ENCODE measurements at regions not wholly inside any gene's neighbourhood (a gene's known extent, or its start where the extent isn't known, plus 50 kb on each side); places are given as distances from the start of the nearest gene placed in this dataset.

DNA sequence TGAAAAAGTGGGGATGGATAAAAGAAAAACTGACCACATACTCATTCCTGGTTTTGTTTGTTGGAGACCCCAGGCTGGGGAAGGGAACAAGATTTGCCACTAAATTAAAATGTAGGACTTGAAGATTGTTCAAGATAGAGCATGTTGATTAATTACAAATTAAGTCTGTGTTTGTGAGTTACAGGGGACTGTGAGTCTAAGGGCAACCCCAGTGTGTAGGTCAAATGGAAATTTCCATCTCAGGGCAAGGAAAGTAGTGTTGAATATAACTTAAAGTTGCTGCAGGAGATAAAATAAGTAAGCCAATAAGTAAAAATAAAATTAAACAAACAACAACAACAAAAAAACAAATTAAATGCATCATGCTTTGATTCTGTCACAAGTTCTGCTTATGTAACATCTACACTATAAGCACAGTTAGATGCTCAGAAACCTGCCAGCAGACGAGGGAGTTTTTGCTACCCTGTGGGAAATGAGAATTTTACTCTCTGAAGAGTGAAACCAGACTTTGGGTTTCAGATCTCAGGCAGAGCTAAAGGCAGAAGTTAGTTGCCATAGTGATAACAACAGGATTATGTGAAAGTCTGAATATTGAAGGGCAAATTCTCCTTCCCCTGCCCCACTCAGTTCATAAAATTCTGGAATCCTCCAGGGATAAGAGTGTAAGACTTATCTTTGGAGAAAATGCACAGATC, 352.3 kb downstream of the GRXCR1 start:
- no peak for DNase-seq

DNA sequence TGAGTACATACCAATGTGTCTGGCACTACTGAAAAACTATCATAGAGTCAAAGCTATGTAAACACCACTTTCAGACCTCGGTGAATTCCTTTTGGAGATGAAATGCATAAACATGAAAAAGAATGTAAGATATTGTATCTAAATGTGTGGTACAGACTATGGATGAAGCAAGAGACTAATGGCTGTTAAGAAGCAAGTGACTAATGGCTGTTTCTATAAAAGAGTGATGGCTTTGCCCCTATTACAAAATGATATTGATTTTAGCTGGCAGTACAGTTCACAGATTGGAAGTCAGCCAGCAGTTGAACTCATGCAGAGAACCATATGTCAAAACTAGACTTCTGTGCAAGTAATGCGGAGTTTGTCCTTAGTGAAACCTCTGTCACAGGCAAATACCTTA, 359.3 kb downstream of the GRXCR1 start:
- DNase-seq = peak; percentile 46 to 90

DNA sequence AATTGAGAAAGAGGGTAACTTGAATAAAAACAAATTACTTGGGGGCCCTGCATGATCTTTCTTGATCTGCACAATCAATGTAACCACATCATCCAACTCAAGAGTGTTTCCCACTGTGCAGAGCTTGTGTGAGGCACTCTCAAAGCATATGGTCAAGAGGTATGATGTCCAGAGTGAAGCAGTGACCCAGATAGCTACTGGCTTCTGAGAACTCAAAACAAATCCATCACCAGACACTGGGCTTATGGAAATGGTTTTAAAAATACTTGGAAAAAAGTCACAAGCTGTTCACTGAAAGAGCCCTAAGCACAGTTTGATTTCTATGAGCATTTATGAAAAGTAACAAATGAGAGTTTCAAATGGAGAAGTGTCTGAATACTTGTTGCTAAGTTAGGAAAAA, 361.0 kb downstream of the GRXCR1 start:
- DNase-seq = peak; percentile 68 to 73

DNA sequence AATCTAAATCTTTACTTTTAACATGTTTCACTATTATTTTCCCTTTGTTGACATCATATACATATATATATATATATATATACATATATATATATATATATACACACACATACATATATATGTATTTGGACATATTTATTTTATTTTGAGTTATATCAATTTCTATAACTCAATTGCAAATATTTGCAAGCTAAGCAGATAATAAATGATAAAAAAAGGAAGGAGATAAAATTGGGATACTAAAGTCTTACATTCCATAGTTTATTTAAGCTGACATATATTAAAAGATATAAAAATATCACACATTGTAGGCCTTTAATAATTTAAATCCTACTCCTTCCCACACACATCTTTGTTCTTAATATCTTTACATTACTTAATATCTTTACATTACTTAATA, 372.2 kb downstream of the GRXCR1 start:
- DNase-seq = no peak

DNA sequence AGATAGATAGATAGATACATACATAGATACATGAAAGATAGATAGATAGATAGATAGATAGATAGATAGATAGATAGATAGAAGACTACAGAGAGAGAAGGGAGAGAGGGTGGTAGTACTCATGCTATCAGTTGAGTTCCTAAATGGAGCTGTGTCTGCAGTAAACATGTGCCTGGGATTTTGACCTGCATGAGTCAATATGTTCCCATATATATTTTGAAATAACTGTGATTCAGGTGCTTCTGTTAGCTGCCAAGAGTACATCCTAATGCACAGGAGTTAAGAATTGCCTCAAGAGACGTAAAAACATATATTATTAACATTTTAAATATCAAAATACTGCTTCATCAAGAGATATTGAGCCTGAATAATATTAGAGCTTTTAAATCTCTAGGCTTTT, 379.4 kb downstream of the GRXCR1 start:
- DNase-seq = no peak

DNA sequence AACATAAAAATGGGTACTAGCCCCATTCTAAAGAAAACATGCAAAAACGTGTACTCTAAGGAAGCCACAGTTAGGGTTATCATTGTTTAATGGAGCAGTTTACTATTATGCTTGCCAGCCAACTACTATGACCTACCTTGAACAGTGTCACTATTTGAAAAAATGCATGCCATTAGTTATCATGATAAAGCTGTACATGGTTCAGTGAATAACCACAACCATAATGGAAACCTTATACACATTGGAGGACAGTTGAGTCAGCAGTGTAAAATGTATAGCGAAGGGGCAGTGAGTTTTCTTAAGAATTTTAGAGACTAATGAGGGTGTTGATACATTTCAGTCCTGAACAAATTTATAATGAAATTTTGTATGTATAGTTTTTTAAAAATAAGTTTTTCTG, 381.9 kb downstream of the GRXCR1 start:
- no peak for DNase-seq

DNA sequence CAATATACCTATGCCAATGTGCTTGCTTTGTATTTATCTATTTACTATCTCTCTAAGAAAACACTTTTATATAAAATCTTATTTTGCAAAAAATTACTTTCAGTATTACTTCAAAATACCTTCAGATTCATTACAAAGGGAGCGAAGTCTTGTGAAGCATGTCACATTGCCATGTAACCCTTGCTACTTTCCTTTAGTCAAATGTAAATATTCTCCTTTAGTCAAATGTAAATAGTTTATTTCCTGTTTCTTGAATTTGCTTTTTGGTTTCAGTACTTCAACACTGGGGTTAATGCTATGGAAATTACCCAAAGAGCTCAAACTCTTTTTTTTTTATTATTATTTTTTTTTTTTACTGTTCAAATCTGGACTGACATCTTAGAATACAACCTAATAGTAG, 383.3 kb downstream of the GRXCR1 start:
- no peak for DNase-seq

DNA sequence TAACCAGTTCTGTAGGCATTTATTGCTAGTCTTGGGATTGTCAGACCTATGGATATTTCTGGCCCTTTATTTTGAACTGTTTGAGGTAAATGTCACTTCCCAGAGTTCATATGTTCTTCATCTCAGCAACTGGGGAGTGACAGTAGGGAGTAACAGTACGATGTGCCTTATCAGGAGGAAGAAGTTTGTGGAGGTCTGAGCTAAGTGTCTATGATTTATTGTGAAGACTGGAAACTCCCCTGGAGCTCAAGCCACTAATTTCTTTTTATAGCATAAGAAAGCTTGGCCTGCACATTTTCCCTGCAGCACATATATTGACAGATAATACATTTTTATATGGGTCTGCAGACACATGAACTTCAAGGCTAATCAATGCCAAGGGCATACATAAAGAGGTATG, 383.8 kb downstream of the GRXCR1 start:
- no peak for DNase-seq

DNA sequence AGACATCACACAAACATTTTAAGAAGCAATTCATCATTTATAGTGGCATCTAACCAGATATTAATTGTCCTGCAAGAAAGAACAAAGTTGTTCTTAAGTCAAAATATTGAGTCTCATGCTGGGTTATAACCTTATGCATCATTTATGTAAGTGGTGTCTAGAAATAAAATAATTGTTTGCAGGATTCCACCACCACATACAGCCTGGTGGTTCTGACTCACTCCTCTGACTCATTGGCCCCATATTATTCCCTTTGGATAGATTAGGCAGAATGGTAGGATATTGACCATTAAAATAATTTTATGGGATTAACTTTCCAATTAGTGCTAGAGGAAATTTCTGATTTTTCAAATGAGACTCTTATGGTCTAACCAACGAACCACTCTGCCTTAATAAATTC, 384.5 kb downstream of the GRXCR1 start:
- no peak for DNase-seq

DNA sequence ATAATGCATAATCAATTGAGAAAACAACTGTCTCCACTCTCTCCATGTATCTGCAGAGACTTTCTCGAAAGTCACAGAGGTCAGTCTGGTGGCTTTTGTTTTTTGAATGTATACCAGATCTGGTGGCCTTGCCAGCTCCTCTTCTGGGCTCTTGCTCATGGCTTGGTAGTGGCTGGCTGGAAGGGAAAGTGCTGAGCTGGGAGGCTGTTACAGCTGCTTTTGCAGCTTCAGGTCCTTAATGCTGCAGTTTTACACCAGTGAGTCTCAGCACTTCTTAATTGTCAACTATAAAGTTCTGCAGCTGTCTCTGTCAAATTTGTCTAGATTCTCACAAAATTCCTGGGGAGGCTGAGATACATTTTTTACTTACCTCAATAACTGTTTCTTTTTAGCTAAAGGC, 390.0 kb downstream of the GRXCR1 start:
- no peak for DNase-seq

DNA sequence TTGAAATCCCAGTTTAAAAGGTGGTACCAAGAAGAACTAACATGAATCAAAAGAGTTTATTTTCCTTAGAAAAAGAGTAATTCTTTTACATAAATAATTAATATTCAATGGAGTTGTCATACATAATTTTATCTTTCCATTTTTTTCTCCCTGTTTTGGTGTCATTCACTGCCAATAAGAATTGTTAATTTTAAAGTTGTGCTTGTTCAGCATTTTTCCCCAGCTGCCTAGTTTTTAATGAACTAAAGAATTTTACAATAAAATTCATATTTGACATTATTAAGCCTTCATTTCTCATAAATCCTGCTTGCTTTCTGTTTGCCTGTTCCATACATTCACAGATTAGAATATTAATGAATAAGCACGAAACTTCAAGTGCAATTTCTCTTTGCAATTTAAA, 393.6 kb downstream of the GRXCR1 start:
- no peak for DNase-seq

DNA sequence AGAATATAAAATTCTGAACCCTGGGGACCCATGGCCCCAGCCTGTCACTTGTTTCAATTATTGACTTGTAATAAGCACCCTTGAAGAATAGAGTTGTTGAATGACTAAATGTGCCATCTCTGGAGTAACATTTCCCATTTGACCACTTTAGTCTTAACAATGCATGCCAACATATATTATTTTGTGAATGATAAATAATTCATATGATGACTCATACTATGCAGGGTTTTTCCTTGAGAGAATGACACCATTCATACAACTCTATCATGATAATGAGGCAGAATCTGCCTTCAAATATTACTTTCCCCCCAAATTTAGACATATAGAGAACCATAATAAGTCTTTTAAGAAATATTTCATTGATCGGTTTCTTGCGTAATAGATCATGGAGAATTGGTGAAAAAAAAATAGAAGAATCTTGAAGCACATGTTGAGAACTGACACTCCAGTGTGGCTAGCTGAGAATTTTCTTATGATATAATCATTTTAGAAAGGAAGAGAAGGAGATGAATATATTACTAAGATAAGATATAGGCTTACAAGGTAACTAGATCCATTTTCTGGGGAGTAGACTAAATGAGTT, 404.5 kb downstream of the GRXCR1 start:
- no peak for DNase-seq

DNA sequence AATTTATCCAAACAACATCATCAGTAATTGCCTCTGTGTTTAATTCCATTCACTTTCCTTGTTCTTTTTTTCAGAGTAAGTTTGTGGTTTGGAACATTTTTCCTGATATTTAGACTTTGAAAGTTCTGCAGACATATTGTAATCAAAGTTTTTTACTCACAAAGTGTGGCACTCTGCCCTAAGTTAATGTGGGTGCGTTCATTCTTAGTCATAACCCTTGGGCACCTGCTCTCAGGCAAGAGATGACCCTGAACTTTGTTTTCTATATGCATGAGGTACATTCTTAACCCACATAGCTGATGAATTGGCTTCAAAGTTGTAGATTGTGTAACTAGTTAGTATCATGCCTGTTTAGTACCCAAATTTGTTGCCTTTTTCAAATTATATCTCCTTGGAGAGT, 424.3 kb downstream of the GRXCR1 start:
- DNase-seq = no peak

DNA sequence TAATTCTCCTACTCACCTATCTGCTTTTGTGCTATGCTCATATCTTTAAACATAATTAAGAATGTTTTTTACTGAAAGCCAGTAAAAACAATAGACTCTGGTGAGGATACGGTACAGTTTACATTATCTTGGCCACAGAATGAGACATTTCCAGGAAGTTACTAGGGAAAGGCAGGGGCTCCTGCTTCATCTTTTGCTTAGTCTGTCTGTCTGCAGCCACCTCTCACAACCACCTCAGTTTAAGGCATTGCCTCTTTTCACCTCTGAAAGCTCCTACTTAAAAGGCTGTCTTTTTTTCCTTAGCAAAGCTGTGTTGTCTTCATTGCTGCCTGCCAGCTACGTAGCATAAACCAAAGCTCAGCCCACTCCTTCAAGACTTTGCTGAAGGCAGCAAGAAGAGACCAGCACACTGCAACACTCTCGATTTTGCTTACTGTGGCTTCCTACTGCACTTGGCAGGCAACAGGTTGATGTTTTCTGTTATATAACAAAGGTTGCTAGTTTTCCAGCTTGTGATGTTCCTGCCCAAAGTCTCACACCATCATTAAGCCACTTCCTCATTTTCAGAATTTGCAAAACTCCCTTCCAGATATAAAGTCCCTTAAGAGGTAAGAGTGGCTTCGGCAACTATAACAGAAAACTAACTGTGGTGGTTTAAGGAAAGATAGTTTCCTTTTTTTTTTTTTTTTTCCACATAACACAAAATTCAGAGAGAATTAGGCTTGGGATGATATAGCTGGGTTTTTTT, 432.9 kb downstream of the GRXCR1 start:
- no peak for DNase-seq

DNA sequence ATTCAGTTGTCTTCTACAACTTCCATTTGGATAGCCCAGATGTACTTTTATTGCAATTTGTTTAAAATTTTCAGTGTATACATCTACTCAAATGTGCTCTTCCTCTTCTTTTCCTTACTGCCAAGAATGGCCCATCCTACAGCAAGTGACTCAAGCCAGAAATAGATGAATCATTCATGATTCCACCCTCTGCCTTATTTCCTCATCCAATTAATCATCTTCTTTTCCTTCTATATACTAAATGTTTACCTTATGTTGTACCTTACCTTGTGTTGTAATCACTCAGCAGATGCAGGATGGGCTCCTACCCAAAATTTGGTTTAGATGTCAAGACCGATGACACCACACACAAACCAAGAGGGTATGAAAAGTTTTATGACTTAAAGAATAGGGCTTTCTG, 437.8 kb downstream of the GRXCR1 start:
- DNase-seq = no peak

DNA sequence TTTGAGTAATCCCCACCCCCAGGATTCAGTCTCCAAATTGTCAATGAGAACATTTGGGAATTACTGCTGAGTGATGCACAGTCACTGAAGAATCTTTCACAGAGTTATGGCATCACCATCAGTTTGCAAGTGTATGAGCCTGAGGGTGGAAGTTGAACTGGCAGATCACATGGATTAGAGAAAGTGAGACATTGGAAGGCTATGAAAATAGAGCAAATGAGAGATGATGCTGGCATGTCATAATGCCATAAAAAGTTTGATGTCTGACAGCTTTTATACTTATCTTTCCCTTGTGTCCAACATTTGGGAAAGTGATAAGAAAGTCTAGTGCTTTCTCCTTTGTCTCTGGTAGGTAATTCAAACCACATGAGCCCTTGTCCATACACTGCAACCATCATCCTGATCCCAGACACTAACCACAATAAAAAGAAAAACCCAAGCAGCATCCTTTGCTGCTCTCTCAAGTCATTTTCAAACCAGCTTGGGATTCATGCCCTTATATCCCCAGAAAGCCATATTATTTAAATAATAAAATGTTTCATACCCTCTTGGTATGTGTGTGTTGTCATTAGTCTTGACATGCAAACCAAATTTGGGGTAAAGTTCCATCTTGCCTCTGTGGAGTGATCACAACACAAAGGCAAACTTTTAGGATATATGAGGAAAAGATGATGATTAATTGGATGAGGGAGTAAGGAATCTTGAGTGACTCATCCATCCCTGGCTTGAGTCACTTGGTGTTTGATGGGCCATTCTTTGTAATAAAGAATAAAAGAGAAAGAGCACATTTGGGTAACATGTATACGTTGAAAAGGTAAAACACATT, 438.9 kb downstream of the GRXCR1 start:
- no peak for DNase-seq

DNA sequence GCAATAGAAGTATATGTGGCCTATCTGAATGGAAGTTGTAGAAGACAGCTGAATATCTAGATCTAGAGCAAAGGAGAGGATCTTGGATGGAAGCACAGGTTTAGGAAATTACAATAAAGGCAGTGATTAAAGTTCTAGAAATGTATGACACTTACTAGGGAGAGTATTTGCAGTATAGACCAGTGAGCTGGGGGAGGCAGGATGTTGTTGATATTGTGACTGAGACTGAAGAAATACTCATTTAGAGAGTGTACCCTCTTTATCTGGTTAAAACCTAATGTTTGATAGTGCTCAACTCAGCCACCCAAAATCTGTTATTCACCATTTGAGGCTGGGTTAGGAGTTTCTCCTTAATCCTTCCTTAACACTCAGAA, 439.5 kb downstream of the GRXCR1 start:
- DNase-seq = no peak

DNA sequence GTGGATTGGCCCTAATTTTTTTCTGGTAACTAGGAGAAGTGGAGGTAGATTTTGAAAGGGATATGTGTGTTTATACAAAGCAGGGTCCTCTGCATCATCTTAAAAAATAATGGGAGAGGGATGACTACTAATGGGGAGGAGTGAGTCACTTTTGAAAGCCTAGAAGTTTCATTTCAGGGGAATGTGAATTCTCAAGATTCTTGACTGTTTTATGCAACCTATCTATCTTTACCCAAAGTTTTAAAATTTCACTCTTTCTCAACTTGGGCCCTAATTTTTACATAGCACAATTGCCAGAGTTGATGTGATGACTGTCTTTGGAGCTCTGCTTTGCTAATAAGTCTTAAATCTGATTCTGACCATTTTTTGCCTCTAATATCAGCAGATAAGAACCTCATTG, 445.2 kb downstream of the GRXCR1 start:
- no peak for DNase-seq

DNA sequence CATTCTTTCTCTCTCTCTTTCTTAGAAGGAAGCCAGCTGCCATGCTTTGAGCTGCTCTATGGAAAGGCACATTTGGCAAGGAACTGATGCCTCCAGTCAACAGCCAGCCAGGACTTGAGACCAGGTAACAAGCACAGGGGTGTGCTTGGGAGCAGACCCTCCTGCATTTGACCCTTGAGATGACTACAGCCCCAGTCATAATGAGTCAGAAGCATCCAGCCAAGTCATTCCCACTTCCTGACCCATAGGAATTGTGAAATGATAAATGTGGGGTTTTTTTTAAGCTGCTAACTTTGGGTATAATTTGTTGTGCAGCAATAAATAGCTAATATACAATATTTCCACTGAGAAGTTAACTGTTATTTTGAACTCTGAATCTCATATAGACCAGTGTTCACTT, 446.9 kb downstream of the GRXCR1 start:
- no peak for DNase-seq

DNA sequence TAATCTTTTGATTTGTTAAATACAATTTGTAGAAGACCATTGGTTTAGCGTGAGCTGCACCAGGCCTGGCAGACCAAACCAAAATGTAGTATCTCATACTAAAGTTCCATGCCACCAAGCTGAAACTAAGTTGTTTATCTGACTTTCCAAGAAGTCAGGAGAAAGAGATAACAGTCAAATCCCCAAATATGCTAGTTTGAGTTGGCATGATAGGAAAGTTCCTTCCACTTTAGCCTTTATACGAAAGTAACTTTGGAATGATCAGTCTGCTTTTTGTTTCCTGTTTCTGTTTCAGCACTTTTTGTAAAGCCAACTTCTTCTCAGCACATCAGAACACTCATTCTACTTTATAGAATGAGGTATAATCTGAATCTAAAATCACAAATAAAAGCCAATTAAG, 449.2 kb downstream of the GRXCR1 start:
- DNase-seq = no peak

DNA sequence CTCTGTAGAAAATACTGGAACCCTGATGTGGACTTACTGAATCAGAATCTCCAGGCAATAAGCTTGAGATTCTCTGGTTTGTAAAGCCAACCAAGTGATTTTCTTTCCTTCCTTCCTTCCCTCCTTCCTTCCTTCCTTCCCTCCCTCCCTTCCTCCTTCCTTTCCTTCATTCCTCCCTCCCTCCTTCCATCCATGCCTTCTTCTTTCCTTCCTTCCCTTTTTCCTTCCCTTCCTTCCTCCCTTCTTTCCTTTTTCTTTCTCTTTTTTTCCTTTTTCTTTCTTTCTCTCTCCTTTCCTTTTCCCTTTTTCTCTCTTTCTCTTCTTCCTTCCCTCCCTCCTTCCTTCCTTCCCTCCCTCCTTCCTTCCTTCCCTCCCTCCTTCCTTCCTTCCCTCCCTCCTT, 450.8 kb downstream of the GRXCR1 start:
- DNase-seq = no peak

DNA sequence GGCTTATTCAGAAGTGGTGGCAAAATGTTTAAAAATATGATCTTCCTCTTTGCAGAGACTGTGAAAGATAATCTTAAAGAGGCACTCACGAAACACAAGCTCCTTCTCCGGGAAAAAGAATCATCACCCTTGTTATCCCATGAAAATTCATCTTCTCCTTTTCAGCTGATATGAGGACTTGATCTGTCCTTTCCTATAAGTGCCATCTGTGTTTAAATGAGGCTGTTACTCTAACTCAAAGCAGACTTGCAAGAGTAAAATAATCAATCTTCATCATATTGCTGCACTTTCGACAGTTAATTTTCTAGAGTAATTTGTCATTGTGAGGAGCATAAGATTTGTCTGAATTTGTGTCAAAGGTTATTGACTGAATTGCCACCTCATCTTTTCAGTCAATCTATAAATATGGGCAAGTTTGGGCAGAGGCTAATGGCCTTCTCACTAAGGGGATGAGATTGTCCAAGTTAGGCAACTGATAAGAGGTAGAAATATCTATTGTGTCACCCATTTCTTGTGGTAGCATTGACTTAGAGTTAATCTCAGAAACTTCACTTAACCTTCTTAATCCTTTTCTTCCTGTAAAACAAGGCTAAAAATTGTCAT, 452.9 kb downstream of the GRXCR1 start:
- no peak for DNase-seq

DNA sequence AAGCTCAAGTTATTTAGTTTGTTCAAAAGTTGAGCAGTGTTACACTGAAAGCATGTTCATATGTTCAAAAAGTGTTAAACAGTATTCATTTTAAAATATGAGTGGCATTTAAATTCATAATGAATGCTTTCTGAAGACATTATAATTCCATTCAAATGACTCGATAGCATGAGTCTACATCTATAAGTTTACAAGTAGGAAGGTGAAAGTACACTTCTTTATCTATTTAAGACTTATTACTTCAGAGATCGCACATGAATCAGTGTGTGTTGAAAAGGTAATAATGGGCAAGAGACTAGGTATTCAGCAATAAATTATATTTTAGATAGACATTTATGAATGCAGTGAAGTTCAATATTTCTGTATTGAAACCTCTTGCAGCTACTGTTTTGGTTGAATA, 456.1 kb downstream of the GRXCR1 start:
- no peak for DNase-seq
